ENCODE measurements at regions not wholly inside any gene's neighbourhood (a gene's known extent, or its start where the extent isn't known, plus 50 kb on each side); places are given as distances from the start of the nearest gene placed in this dataset.

DNA sequence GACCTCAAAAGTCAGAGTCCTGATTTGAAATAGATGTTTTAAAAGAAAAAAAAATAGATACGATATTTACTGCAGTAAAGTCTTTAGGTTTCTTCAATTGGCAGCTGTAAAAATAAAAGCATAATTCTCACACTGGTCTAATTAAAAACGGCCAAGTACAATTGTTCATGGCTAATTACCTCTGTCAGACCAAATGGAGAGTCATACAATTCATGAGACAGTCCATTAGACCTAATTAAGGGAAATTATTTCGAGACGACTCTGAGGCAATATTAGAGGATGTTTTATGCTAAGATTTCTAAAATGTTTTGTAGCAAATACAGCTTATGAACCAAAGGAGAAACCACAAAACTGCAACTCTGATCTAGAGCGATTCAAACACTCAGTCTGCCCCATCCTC lies 131.3 kb downstream of the PHLDA1 start:
- DNase-seq = no peak

DNA sequence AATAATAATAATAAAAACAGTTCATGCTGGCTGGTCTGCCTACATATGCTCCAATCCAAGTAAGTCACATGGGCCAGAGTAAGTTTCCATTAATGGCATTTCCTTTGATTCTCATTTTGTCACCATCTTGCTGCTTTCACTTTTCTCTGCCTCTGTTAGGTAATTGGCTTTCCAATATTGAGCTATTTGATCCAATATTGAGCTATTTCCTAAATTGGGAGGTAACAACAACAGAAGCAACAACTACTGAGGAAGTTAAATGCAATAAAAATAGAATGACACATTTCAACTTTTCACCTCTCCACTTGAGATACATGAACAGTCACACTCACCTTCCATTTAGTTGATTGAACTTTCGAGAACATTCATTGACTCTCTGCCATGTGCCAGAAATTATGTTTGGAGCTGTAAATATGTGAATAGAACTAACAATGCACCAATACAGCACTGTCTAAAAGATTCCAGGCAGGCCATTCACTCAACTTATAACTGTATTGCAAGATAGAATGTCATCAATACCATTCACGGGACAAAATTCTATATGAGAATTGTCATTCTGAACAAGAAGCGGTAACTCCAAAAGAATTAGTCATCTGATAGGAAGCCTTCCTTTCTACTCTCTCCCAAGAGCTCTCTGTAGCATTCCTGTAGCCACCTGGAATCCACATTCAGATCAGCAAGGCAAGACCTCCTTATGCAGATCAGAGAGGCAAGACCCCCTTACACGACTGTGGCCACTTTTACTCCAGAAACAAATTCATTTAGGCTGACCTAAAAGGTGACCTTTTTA lies 136.4 kb downstream of the PHLDA1 start:
- no peak for DNase-seq

DNA sequence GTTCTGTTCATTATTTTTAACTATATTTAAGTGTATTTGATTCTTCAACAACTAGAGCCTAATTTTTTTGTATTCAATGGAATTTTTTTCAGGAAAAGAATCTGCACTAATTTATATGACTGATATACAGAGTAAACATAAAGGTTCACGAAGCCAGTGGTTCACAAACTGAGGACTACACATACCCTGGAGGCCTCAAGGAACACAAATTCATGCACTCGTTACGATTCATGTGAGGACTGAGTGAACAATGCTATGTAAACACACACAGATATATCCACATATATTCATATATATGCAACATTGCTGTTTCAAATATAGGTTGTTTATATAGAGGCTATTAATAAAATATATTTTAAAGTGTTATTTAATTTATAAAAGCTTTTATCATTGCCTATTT lies 137.8 kb downstream of the PHLDA1 start:
- DNase-seq = no peak

GRCh38 chr12:75892731-75893408 lies 138.7 kb downstream of the PHLDA1 start:
- no peak for DNase-seq

- DNase-seq = no peak
These were observed 140.5 kb downstream of the PHLDA1 start for GRCh38 chr12:75891072-75891471.

- no peak for DNase-seq
These were observed 140.9 kb downstream of the PHLDA1 start for GRCh38 chr12:75890660-75891059.

DNA sequence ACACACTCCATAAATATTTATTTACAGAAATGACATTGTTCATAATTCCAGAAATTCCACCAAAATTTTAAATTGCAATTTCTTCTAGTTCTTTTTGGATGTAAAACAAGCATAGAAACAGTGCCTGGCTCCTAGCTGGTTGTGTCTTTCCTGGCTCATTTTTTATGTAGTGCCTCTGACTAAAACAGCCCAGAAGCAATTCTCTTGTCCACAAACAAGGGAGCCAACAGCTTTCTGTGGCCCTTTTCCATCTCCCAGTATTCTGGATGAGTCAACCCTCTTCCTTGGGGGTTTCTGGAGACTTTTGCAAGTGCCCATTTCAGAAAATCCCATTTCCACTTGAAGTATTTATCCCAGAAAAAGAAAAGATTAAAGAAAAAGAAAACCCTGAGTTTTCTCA lies 141.4 kb downstream of the PHLDA1 start:
- no peak for DNase-seq

DNA sequence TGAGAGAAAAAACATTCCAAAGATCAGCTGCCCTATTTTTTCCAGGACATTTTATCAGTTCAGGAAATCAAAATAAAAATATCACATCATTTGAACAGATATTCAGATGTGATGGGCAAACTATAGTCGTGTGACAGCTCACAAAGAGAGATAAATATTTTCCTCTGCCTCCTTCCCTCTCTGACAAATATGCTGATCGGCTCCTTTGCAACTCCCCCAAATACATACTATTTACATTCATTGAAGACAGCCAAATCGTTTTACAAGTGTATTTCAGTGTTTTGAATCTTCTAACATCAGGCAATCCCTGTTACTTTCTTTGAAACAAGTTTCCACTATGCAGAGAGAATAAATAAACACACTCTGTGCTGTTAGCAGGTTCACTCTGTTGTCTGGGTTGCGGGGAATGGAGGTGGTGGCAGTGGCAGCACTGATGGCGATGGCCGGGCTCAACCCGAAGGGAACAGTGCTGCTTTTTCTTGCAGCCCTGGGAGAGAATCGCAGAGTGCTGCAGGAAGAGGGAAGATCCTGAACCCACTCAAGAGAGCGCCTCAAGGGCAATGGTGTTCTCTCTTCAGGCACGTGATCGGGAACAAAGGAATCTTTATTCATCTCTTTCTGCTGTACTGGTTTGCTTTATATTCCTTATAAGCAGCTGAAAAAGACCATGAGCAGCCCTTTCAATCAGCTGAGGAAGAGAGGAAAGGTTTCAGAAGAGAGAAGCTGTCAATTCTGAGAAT lies 142.5 kb downstream of the PHLDA1 start:
- no peak for DNase-seq

DNA sequence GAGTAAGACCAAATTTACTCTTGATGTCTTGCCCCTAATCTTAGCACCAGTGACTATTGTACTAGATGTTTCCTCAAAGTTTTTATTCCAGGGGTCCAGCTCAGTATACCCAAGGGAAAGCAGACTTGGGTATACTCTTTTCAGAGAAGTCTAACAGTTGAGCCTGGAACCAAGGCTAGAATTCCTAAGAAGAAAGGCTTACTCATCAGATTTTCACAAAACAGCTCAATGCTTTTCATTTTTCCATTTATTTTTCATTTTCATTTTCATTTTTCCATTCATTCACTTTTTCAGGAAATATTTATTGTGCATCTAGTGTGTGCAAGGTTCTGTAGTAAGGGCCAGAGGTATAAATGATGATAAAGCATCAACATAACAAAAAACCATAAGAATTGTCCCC lies 143.2 kb downstream of the PHLDA1 start:
- no peak for DNase-seq

- DNase-seq = no peak
These were observed 143.6 kb downstream of the PHLDA1 start for GRCh38 chr12:75887979-75888378.

GRCh38 chr12:75884465-75884985 lies 147.1 kb downstream of the PHLDA1 start:
- DNase-seq = no peak

DNA sequence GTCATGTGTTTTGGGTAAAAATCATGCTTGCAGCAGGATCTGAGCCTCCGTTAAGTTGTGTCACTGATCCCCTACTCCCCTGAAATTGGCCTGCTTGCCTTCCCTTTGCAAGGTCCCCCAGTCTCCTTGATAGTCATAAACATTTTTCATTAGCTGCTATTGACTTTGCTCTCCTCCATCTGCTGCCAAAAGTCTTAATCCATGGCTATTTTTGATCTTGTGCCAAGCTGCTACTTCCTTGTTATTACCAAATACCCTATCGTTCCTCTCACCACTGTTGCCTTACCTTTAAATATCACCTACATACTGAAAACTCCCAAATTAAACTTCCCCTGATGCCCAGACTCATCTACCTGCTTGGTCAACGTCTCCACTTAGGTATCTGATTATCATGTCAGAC lies 148.3 kb downstream of the PHLDA1 start:
- DNase-seq = no peak

GRCh38 chr12:75882421-75882820 lies 149.2 kb downstream of the PHLDA1 start:
- no peak for DNase-seq

DNA sequence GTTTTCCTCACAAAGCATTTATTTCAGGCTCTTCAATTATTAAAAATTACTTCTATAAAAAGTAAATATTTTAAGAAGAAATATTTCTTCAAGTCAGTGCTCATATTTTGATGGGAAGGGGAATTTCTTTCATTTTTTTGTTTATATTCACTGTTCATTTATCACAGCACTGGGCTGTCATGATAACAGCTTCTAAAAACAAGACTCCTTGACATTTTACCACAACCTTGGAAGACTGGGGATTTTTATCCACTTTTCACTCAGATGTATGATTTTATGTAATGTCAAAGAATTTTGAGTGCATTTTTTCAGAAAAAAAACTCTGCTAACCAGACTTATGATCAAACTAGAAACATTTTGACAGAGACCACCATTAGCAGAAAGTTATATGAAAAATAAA lies 149.7 kb downstream of the PHLDA1 start:
- DNase-seq = no peak

DNA sequence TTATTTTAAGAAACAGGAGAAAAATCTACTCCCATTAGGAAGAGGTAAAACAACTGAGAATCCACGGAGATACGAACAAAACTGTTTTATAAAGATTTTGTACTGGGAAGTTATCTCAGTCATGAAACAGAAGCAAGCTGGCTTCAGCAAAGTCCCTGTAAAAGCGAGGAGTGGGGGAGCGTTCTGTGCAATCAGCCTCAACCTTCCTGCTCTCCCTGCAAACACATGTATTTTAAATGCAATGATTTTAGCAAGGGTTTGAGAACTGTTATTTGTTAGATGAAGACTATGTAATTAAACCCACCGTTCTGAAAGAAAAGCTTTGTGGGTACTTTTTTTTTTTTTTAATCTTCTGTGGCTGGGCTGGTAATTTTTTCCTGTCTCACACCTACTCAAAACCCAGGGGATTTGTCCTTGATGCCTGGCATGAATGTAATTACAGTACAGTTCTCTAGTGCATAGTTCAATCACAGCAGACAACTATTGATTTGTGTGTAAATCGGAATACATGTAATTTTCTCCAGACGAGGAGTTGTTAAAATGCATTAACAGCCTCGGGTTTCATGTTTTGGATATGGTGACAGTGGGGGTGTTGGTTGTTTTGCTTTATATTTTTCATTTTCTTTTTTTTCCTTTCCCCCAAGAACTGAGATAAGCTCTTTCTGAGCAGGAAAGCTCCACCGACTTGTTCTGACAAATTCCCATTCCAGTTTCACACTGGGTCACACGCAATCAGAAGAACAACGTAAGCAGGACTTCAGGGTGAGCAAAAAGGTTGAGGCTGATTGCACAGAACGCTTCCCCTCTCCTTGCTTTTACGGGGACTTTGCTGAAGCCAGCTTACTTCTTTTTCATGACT lies 153.6 kb downstream of the PHLDA1 start:
- no peak for DNase-seq

- DNase-seq = no peak
These were observed 154.5 kb downstream of the PHLDA1 start for GRCh38 chr12:75876832-75877762.

DNA sequence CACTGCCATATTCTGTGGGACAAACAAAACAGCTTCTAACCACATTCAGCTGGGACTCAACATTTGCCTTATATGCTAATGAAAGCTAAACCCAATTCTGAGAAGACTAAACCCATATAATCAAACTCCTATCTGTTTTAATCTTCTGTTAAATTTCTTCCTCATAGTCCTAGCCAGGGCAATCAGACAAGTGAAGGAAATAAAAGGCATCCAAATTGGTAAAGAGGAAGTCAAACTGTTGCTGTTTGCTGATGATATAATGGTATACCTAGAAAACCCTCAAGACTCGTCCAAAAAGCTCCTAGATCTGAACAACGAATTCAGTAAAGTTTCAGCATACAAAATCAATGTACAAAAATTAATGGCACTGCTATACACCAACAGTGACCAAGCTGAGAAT lies 157.1 kb downstream of the PHLDA1 start:
- no peak for DNase-seq

DNA sequence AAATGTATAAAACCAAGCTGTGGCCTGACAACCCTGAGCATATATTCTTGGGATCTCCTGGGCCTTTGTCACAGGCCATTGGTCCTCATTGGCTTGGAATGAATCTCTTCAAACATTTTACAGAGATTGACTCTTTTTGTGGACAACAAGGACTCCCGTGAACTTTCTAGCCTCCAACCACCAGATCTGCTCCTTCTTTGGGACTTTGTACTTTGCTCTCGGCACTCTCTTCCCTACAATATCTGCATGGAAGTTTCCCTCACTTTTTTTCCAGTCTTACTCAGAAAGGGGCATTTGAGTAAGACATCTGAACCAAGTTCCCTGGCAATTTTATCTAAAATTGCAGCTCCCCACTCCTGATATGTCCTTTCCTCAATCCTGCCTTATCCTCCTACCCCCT lies 158.8 kb downstream of the PHLDA1 start:
- DNase-seq = no peak

GRCh38 chr12:75870878-75871277 lies 160.7 kb downstream of the PHLDA1 start:
- no peak for DNase-seq

GRCh38 chr12:75868501-75868900 lies 163.1 kb downstream of the PHLDA1 start:
- DNase-seq = no peak

- no peak for DNase-seq
These were observed 166.3 kb downstream of the PHLDA1 start for GRCh38 chr12:75865315-75865714.

- no peak for DNase-seq
These were observed 167.4 kb downstream of the PHLDA1 start for GRCh38 chr12:75864161-75864560.

Measured in CD4-positive, alpha-beta T cell treated with Interferon alpha-2 for 1 hour (primary cell).